ENCODE measurements at regions not wholly inside any gene's neighbourhood (a gene's known extent, or its start where the extent isn't known, plus 50 kb on each side); places are given as distances from the start of the nearest gene placed in this dataset.

GRCh38 chr2:55102056-55102812, 52.0 kb upstream of the RTN4 start:
- no peak for DNase-seq (ENCODE audit: low spot score)
- no peak for FAIRE-seq

GRCh38 chr2:55101466-55101865, 51.2 kb upstream of the RTN4 start:
- FAIRE-seq (no peak), DNase-seq (ENCODE audit: low spot score) (no peak)

GRCh38 chr2:55099878-55100820, 49.9 kb upstream of the RTN4 start:
- DNase-seq (ENCODE audit: low spot score) = no peak
- FAIRE-seq = no peak

All from RCC 7860 (cell line).